ENCODE measurements at regions not wholly inside any gene's neighbourhood (a gene's known extent, or its start where the extent isn't known, plus 50 kb on each side); places are given as distances from the start of the nearest gene placed in this dataset.

GRCh38 chr11:92867913-92868619 is 101.4 kb upstream of the MTNR1B start:
- ChIA-PET CTCF (no interaction called here), POLR2A (no interaction called here)
- H3K27ac Mint-ChIP-seq: no peak overlapping the region
- H3K27me3 ChIP-seq (ENCODE audit: control insufficient read depth in 1 of 2, insufficient read depth in 2 of 2, low read length in 2 of 2): no peaks in the 10 kb centered on the region
- peaks cover 0 to 11% of the 10 kb centered on the region in 2 experiments for H3K9me3 ChIP-seq (ENCODE audit: control insufficient read depth in 1 of 2, insufficient read depth in 1 of 2, low read length in 2 of 2)
- H3K27ac ChIP-seq (ENCODE audit: low read depth in 1 of 2, low read length in 2 of 2): no peak overlapping the region
- intact Hi-C loops (cut with DNase I, micrococcal nuclease): no loop called here
- H3K9me3 Mint-ChIP-seq: no peaks in the 10 kb centered on the region
- H3K36me3 Mint-ChIP-seq (ENCODE audit: low read depth): no peaks in the 10 kb centered on the region
- H3K4me1 ChIP-seq (ENCODE audit: insufficient read depth, low read length): no peaks in the 10 kb centered on the region
- no peak overlapping the region for H3K4me3 ChIP-seq (ENCODE audit: low read length)
- DNase-seq (no peak), ATAC-seq (ENCODE audit: poor library complexity) (no peak)
- H3K36me3 ChIP-seq (ENCODE audit: insufficient read depth, low read length): no peaks in the 10 kb centered on the region
- H3K4me3 Mint-ChIP-seq: no peak overlapping the region
- H3K27me3 Mint-ChIP-seq: no peaks in the 10 kb centered on the region
- TF ChIP-seq, protein P1, sequence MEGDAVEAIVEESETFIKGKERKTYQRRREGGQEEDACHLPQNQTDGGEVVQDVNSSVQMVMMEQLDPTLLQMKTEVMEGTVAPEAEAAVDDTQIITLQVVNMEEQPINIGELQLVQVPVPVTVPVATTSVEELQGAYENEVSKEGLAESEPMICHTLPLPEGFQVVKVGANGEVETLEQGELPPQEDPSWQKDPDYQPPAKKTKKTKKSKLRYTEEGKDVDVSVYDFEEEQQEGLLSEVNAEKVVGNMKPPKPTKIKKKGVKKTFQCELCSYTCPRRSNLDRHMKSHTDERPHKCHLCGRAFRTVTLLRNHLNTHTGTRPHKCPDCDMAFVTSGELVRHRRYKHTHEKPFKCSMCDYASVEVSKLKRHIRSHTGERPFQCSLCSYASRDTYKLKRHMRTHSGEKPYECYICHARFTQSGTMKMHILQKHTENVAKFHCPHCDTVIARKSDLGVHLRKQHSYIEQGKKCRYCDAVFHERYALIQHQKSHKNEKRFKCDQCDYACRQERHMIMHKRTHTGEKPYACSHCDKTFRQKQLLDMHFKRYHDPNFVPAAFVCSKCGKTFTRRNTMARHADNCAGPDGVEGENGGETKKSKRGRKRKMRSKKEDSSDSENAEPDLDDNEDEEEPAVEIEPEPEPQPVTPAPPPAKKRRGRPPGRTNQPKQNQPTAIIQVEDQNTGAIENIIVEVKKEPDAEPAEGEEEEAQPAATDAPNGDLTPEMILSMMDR (IDR thresholded peaks at IDR 0.05): no peak
- H3K4me1 Mint-ChIP-seq (ENCODE audit: low read depth): no peaks in the 10 kb centered on the region

- no peak overlapping the region for H3K4me3 Mint-ChIP-seq
- CTCF ChIA-PET: no interaction called here
- H3K36me3 Mint-ChIP-seq (ENCODE audit: low read depth): no peaks in the 10 kb centered on the region
- no peaks in the 10 kb centered on the region for H3K9me3 Mint-ChIP-seq
- Histone ChIP-seq H3K27me3 (ENCODE audit: control insufficient read depth in 1 of 2, insufficient read depth in 2 of 2, low read length in 2 of 2) (no peaks in the 10 kb centered on the region), H3K4me1 (ENCODE audit: insufficient read depth, low read length) (no peaks in the 10 kb centered on the region), H3K36me3 (ENCODE audit: insufficient read depth, low read length) (no peaks in the 10 kb centered on the region), H3K27ac (ENCODE audit: low read depth in 1 of 2, low read length in 2 of 2) (no peak overlapping the region), H3K4me3 (ENCODE audit: low read length) (no peak overlapping the region), H3K9me3 (ENCODE audit: control insufficient read depth in 1 of 2, insufficient read depth in 1 of 2, low read length in 2 of 2) (peaks cover 0 to 11% of the 10 kb centered on the region in 2 experiments)
- intact Hi-C loops (cut with DNase I, micrococcal nuclease): no loop called here
- ATAC-seq (ENCODE audit: poor library complexity) (no peak), DNase-seq (no peak)
- POLR2A ChIA-PET: no interaction called here
- H3K27me3 Mint-ChIP-seq: no peaks in the 10 kb centered on the region
- H3K27ac Mint-ChIP-seq: no peak overlapping the region
- H3K4me1 Mint-ChIP-seq (ENCODE audit: low read depth): no peaks in the 10 kb centered on the region
- TF ChIP-seq, protein P1 (IDR thresholded peaks at IDR 0.05): no peak
Observed at GRCh38 chr11:92869716-92870115, 99.7 kb upstream of the MTNR1B start.

GRCh38 chr11:92870196-92870832 is 99.1 kb upstream of the MTNR1B start:
- CTCF ChIA-PET: no interaction called here

More at GRCh38 chr11:92870196-92870832, 99.1 kb upstream of the MTNR1B start:
- H3K9me3 Mint-ChIP-seq: no peaks in the 10 kb centered on the region
- H3K4me1 ChIP-seq (ENCODE audit: insufficient read depth, low read length): no peaks in the 10 kb centered on the region
- H3K27ac Mint-ChIP-seq: no peak overlapping the region
- no peak for DNase-seq
- no peaks in the 10 kb centered on the region for H3K36me3 ChIP-seq (ENCODE audit: insufficient read depth, low read length)
- no peak for ATAC-seq (ENCODE audit: poor library complexity)
- POLR2A ChIA-PET: no interaction called here
- H3K4me1 Mint-ChIP-seq (ENCODE audit: low read depth): no peaks in the 10 kb centered on the region
- no peak overlapping the region for H3K4me3 ChIP-seq (ENCODE audit: low read length)
- no peak overlapping the region for H3K27ac ChIP-seq (ENCODE audit: low read depth in 1 of 2, low read length in 2 of 2)
- peaks cover 0 to 11% of the 10 kb centered on the region in 2 experiments for H3K9me3 ChIP-seq (ENCODE audit: control insufficient read depth in 1 of 2, insufficient read depth in 1 of 2, low read length in 2 of 2)
- no peaks in the 10 kb centered on the region for H3K27me3 ChIP-seq (ENCODE audit: control insufficient read depth in 1 of 2, insufficient read depth in 2 of 2, low read length in 2 of 2)
- no peak overlapping the region for H3K4me3 Mint-ChIP-seq
- TF ChIP-seq, protein P1 (IDR thresholded peaks at IDR 0.05): no peak
- intact Hi-C loops (cut with DNase I, micrococcal nuclease): no loop called here
- H3K36me3 Mint-ChIP-seq (ENCODE audit: low read depth): no peaks in the 10 kb centered on the region
- no peaks in the 10 kb centered on the region for H3K27me3 Mint-ChIP-seq
